ENCODE measurements at regions not wholly inside any gene's neighbourhood (a gene's known extent, or its start where the extent isn't known, plus 50 kb on each side); places are given as distances from the start of the nearest gene placed in this dataset.

DNA sequence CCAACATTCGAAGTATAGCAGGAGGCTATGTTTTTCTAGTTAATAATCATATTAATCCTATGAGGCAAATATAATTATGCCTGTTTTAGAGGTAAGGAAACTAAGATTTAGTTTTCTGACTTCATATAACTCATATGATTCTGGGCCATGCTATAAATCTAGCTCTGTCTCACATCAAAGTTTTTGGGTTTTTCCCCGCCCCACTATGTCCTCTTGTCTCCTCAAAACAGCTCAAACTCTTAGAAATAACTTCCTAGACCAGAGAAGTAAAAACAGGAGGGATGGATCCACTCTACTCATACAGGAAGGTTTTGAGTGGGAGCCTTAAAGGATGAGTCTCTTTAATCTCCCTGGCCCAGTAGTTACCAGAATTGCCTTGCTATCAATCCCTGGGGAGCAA is 256.4 kb upstream of the FGGY start:
- H3K27ac ChIP-seq: no peak overlapping the region
- no peak overlapping the region for H2AFZ ChIP-seq
- peaks cover 32% of the 10 kb centered on the region for H3K4me1 ChIP-seq
- no peaks in the 10 kb centered on the region for H3K79me2 ChIP-seq
- H3K4me2 ChIP-seq (ENCODE audit: low read length): no peak overlapping the region
- H3K9me3 ChIP-seq (ENCODE audit: control insufficient read depth, low read length): no peaks in the 10 kb centered on the region
- no peak overlapping the region for H3K4me3 ChIP-seq (ENCODE audit: low read depth, low read length)
- no peaks in the 10 kb centered on the region for H3K27me3 ChIP-seq (ENCODE audit: control insufficient read depth, insufficient read depth, low read length)
- H3K9ac ChIP-seq: no peak overlapping the region
- H3K36me3 ChIP-seq (ENCODE audit: control insufficient read depth, insufficient read depth, low read length): no peaks in the 10 kb centered on the region
- TF ChIP-seq, protein P1, sequence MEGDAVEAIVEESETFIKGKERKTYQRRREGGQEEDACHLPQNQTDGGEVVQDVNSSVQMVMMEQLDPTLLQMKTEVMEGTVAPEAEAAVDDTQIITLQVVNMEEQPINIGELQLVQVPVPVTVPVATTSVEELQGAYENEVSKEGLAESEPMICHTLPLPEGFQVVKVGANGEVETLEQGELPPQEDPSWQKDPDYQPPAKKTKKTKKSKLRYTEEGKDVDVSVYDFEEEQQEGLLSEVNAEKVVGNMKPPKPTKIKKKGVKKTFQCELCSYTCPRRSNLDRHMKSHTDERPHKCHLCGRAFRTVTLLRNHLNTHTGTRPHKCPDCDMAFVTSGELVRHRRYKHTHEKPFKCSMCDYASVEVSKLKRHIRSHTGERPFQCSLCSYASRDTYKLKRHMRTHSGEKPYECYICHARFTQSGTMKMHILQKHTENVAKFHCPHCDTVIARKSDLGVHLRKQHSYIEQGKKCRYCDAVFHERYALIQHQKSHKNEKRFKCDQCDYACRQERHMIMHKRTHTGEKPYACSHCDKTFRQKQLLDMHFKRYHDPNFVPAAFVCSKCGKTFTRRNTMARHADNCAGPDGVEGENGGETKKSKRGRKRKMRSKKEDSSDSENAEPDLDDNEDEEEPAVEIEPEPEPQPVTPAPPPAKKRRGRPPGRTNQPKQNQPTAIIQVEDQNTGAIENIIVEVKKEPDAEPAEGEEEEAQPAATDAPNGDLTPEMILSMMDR (IDR thresholded peaks at IDR 0.05): no peak

DNA sequence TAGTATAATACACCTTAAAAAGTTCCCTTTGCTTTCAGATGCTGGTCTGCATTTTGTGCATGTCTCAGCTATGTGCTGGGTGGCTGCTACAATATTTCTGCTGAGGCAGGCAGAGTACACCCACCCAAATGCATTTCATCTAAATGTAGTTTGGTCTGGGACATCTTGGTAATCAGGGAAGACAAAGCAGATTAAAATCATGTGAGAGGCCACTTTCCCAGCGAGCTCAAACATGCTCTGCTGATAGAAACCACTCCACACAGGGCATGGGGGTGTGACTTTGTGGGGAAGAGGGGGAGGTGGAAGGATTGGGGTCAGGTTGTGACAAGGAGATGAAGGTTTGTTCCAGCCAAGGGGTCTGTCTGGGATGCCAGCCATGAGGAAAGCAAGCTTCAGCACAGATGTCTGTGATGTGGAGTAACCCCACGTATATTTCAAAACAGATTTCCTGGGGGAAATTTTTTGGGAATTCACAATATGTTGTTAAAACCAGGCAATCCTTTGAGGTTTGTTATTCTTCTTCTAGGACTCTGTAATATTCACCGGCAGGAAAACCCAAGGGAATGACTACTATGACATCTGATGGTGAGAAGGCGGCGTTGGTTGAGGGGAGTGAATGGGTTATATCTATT is 255.1 kb upstream of the FGGY start:
- peak overlapping the region; percentile 88 for H3K27ac ChIP-seq
- peak overlapping the region; percentile 2 for H3K4me3 ChIP-seq (ENCODE audit: low read depth, low read length)
- H3K79me2 ChIP-seq: no peaks in the 10 kb centered on the region
- no peaks in the 10 kb centered on the region for H3K27me3 ChIP-seq (ENCODE audit: control insufficient read depth, insufficient read depth, low read length)
- no peak overlapping the region for H3K9ac ChIP-seq
- H3K36me3 ChIP-seq (ENCODE audit: control insufficient read depth, insufficient read depth, low read length): no peaks in the 10 kb centered on the region
- H3K9me3 ChIP-seq (ENCODE audit: control insufficient read depth, low read length): no peaks in the 10 kb centered on the region
- H2AFZ ChIP-seq: peak overlapping the region; percentile 1
- peak overlapping the region; percentile 12 for H3K4me2 ChIP-seq (ENCODE audit: low read length)
- H3K4me1 ChIP-seq: peaks cover 32% of the 10 kb centered on the region
- TF ChIP-seq, protein P1 (IDR thresholded peaks at IDR 0.05): no peak

DNA sequence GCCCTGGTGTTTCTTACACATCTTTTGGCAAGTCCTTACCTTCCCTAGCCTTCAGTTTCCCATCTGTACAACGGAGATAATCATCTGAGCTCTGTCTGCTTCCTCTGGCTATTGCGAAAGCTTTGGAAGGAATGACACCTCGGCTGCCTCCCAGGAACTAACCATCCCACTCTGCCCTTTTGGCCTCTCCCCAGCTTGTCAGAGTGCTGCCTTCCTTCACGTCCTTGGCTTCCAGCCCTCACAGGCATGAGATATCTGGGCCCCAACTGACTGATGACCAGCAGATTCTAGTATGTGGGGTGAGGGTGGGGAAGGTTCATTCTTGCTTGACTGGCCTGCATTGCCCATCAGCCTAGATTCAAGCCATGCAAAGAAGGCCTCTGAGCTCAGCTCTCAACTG is 253.1 kb upstream of the FGGY start:
- TF ChIP-seq, protein P1 (IDR thresholded peaks at IDR 0.05): no peak
- H3K4me3 ChIP-seq (ENCODE audit: low read depth, low read length): no peak overlapping the region
- H3K9ac ChIP-seq: no peak overlapping the region
- H3K4me1 ChIP-seq: peaks cover 37% of the 10 kb centered on the region
- H3K79me2 ChIP-seq: no peaks in the 10 kb centered on the region
- H2AFZ ChIP-seq: no peak overlapping the region
- no peak overlapping the region for H3K4me2 ChIP-seq (ENCODE audit: low read length)
- no peaks in the 10 kb centered on the region for H3K9me3 ChIP-seq (ENCODE audit: control insufficient read depth, low read length)
- peak overlapping the region; percentile 88 for H3K27ac ChIP-seq
- no peaks in the 10 kb centered on the region for H3K27me3 ChIP-seq (ENCODE audit: control insufficient read depth, insufficient read depth, low read length)
- no peaks in the 10 kb centered on the region for H3K36me3 ChIP-seq (ENCODE audit: control insufficient read depth, insufficient read depth, low read length)

DNA sequence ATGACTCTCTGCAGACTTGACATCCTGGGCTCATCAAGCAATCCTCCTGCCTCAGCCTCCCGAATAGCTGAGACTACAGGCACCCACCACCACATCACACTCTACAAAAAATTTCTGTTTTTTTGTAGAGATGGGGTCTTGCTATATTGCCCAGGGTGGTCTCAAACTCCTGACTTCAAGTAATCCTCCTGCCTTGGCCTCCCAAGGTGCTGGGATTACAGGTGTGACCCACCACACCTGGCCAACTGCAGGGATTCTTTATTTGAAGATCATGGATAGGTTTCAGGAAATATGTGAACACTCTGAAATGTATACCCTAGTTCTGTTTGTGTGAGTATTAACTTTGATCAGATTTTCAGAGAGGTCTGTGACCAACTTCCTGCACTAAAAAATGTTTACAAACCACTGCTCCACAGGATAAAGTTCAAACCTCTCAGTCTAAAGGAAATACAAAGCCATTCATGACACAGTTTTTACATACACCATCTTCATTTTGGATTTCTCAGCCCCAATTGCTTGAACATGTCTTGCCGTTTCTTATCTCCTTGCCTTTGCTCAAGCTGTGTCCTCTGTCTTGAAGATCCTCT is 252.3 kb upstream of the FGGY start:
- peaks cover 37% of the 10 kb centered on the region for H3K4me1 ChIP-seq
- H3K9me3 ChIP-seq (ENCODE audit: control insufficient read depth, low read length): no peaks in the 10 kb centered on the region
- H3K79me2 ChIP-seq: no peaks in the 10 kb centered on the region
- no peak overlapping the region for H2AFZ ChIP-seq
- TF ChIP-seq, protein P1 (IDR thresholded peaks at IDR 0.05): no peak
- no peaks in the 10 kb centered on the region for H3K36me3 ChIP-seq (ENCODE audit: control insufficient read depth, insufficient read depth, low read length)
- H3K27me3 ChIP-seq (ENCODE audit: control insufficient read depth, insufficient read depth, low read length): no peaks in the 10 kb centered on the region
- H3K4me2 ChIP-seq (ENCODE audit: low read length): no peak overlapping the region
- H3K4me3 ChIP-seq (ENCODE audit: low read depth, low read length): no peak overlapping the region
- H3K9ac ChIP-seq: no peak overlapping the region
- peak overlapping the region; percentile 88 for H3K27ac ChIP-seq

DNA sequence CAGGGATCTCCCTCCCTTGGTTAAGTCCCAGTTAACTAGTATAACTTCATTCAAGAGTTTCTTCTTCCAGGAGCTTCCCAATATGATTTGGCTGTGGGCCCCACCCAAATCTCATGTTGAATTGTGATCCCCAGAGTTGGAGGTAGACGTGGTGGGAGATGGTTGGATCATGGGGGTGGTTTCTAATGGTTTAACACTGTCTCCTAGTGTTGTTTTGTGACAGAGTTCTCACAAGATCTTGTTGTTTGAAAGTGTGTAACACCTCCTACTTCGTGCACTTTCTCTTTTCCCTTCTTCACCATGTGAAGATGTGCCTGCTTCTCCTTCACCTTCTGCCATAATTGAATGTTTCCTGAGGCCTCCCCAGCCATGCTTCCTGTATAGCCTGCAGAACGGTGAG is 251.8 kb upstream of the FGGY start:
- Histone ChIP-seq H3K4me3 (ENCODE audit: low read depth, low read length) (no peak overlapping the region), H3K9me3 (ENCODE audit: control insufficient read depth, low read length) (no peaks in the 10 kb centered on the region), H3K27ac (peak overlapping the region; percentile 88), H3K9ac (no peak overlapping the region), H3K4me2 (ENCODE audit: low read length) (no peak overlapping the region), H3K4me1 (peaks cover 37% of the 10 kb centered on the region), H3K27me3 (ENCODE audit: control insufficient read depth, insufficient read depth, low read length) (no peaks in the 10 kb centered on the region), H3K36me3 (ENCODE audit: control insufficient read depth, insufficient read depth, low read length) (no peaks in the 10 kb centered on the region), H3K79me2 (no peaks in the 10 kb centered on the region), H2AFZ (no peak overlapping the region)
- TF ChIP-seq, protein P1 (IDR thresholded peaks at IDR 0.05): no peak
